Activated T-helper 1 cell treated with anti-CD3 and anti-CD28 coated beads, Interleukin-2, amount 50 U/mL, for 16 hours (primary cell): ENCODE measurements at regions not wholly inside any gene's neighbourhood (a gene's known extent, or its start where the extent isn't known, plus 50 kb on each side); places are given as distances from the start of the nearest gene placed in this dataset.
"Not testable (repeated sequence)": the region's sequence is repeated elsewhere in the genome, so short reads cannot be mapped to it uniquely, and the experiment has no call there.

Experiments used
- DNase-seq, 2 donors: peaks; one replicate each; pipeline ENCODE4 v3.0.0-alpha.2; 2020; ENCODE audit warnings: low read depth in 1 of 2, low spot score in 1 of 2

GRCh38 chr20:26373066-26373465, 676.4 kb upstream of the ZNF337 start:
- not testable (repeated sequence) for DNase-seq

- DNase-seq, result no peak
Measured at GRCh38 chr20:26354511-26354910, 657.9 kb upstream of the ZNF337 start.

- DNase-seq, result no peak
Measured at GRCh38 chr20:26347396-26347795, 650.7 kb upstream of the ZNF337 start.

GRCh38 chr20:26340460-26341065, 643.9 kb upstream of the ZNF337 start:
- not testable (repeated sequence) for DNase-seq

GRCh38 chr20:26324177-26324576, 627.5 kb upstream of the ZNF337 start:
- DNase-seq, result no peak

GRCh38 chr20:26315054-26315453, 618.4 kb upstream of the ZNF337 start:
- no peak for DNase-seq

- not testable (repeated sequence) for DNase-seq
Measured at GRCh38 chr20:26309720-26310119, 613.1 kb upstream of the ZNF337 start.

- no peak for DNase-seq
Measured at GRCh38 chr20:26308961-26309360, 612.3 kb upstream of the ZNF337 start.

- DNase-seq, result no peak
Measured at GRCh38 chr20:26295006-26295405, 598.4 kb upstream of the ZNF337 start.

- DNase-seq, result not testable (repeated sequence)
Measured at GRCh38 chr20:26288379-26289061, 591.9 kb upstream of the ZNF337 start.

GRCh38 chr20:26279238-26279637, 582.6 kb upstream of the ZNF337 start:
- DNase-seq, result no peak

- no peak for DNase-seq
Measured at GRCh38 chr20:26277339-26277738, 580.7 kb upstream of the ZNF337 start.

GRCh38 chr20:26276554-26277210, 580.0 kb upstream of the ZNF337 start:
- no peak for DNase-seq

GRCh38 chr20:26268762-26269161, 572.1 kb upstream of the ZNF337 start:
- not testable (repeated sequence) for DNase-seq

- DNase-seq, result not testable (repeated sequence)
Measured at GRCh38 chr20:26260925-26261324, 564.3 kb upstream of the ZNF337 start.

GRCh38 chr20:26252311-26252975, 555.8 kb upstream of the ZNF337 start:
- not testable (repeated sequence) for DNase-seq

- DNase-seq, result not testable (repeated sequence)
Measured at GRCh38 chr20:26251376-26251775, 554.7 kb upstream of the ZNF337 start.

GRCh38 chr20:26250249-26251114, 553.8 kb upstream of the ZNF337 start:
- not testable (repeated sequence) for DNase-seq

GRCh38 chr20:26243731-26244130, 547.1 kb upstream of the ZNF337 start:
- DNase-seq, result no peak

- DNase-seq, result not testable (repeated sequence)
Measured at GRCh38 chr20:26220609-26221008, 524.0 kb upstream of the ZNF337 start.

- not testable (repeated sequence) for DNase-seq
Measured at GRCh38 chr20:26219546-26219945, 522.9 kb upstream of the ZNF337 start.
